H1 (cell line): ENCODE measurements at regions not wholly inside any gene's neighbourhood (a gene's known extent, or its start where the extent isn't known, plus 50 kb on each side); places are given as distances from the start of the nearest gene placed in this dataset.
A peak's percentile ranks its signal among the peaks of the same experiment; 100 is the strongest.

Experiments
- CTCF ChIA-PET: fragments of 300-600 bp; sonication (Branson Sonifier 250); formaldehyde crosslinking; loops from one replicate; lab custom pipeline; 2021; ENCODE audit not compliant: partially characterized antibody; lab: Charles Lee
- POLR2A ChIA-PET: fragments of 300-600 bp; sonication (Branson Sonifier 250); formaldehyde crosslinking; loops from one replicate; lab custom pipeline; 2021; ENCODE audit warnings: inconsistent platforms; ENCODE audit not compliant: partially characterized antibody; lab: Charles Lee
- DNase-seq, 2 experiments: peaks; one replicate each; pipeline versions ENCODE4 v3.0.0 to v3.0.0-alpha.2; 2010 to 2022; ENCODE audit warnings: low spot score in 2 of 2, low read depth in 1 of 2, mixed read lengths in 1 of 2
- FAIRE-seq: peaks from 2 replicates; lab custom pipeline; 2011; peaks lifted over from hg19 to GRCh38; lab: Jason Lieb, UNC
- H2AFZ ChIP-seq: 2 replicates; pipeline ENCODE4 v1.8.1; 2012; ENCODE audit warnings: low read length, inconsistent platforms
- H2AK5ac ChIP-seq: 2 replicates; pipeline ENCODE4 v1.6.1; 2013; ENCODE audit warnings: low read depth, low read length
- H2BK120ac ChIP-seq: replicated peaks from 2 replicates; pipeline ENCODE3; 2013; ENCODE audit warnings: low read depth, low read length, inconsistent platforms
- H2BK12ac ChIP-seq: 2 replicates; pipeline ENCODE4 v1.6.1; 2013; ENCODE audit warnings: low read depth, low read length
- H2BK15ac ChIP-seq: 2 replicates; pipeline ENCODE4 v1.6.1; 2013; ENCODE audit warnings: low read length
- H2BK20ac ChIP-seq: 2 replicates; pipeline ENCODE4 v1.6.1; 2013; ENCODE audit warnings: low read length
- H2BK5ac ChIP-seq: 2 replicates; pipeline ENCODE4 v1.6.1; 2013; ENCODE audit warnings: low read depth, low read length
- H3K14ac ChIP-seq: 2 replicates; pipeline ENCODE4 v1.6.1; 2013; ENCODE audit warnings: inconsistent platforms; ENCODE audit not compliant: insufficient read length
- H3K18ac ChIP-seq: 2 replicates; pipeline ENCODE4 v1.6.1; 2013; ENCODE audit warnings: low read length; ENCODE audit errors: extremely low read depth
- H3K23ac ChIP-seq: 2 replicates; pipeline ENCODE4 v1.6.1; 2013; ENCODE audit warnings: inconsistent platforms; ENCODE audit not compliant: insufficient read length
- H3K23me2 ChIP-seq: 2 replicates; pipeline ENCODE4 v1.6.1; 2013; ENCODE audit warnings: low read depth, low read length
- H3K27ac ChIP-seq: 2 replicates; pipeline ENCODE4 v1.6.1; 2011; ENCODE audit warnings: low read depth, low read length, inconsistent platforms
- H3K27me3 ChIP-seq, 4 experiments: replicated peaks in 1 of 4; 1 replicate in 1 of 4; 2 replicates in 3 of 4; pipeline versions ENCODE4 v1.6.1 to v1.8.1; 2011 to 2013; ENCODE audit warnings: low read length in 3 of 4, mild to moderate bottlenecking in 3 of 4, inconsistent platforms in 2 of 4, mixed read lengths in 2 of 4, moderate library complexity in 1 of 4; ENCODE audit not compliant: control insufficient read depth in 3 of 4, insufficient read depth in 3 of 4; ENCODE audit errors: extremely low read depth in 1 of 4
- H3K36me3 ChIP-seq, 4 experiments: 2 replicates each; pipeline versions ENCODE4 v1.6.1 to v1.8.1; 2011 to 2013; ENCODE audit warnings: mild to moderate bottlenecking in 4 of 4, low read length in 3 of 4, moderate library complexity in 2 of 4, control low read depth in 1 of 4, inconsistent platforms in 1 of 4; ENCODE audit not compliant: insufficient read depth in 4 of 4, control insufficient read depth in 2 of 4
- H3K4ac ChIP-seq: replicated peaks from 2 replicates; pipeline ENCODE3; 2013; ENCODE audit warnings: low read length, low read depth, mixed read lengths, inconsistent platforms; ENCODE audit not compliant: insufficient read length
- H3K4me1 ChIP-seq, 4 experiments: replicated peaks in 1 of 4; 1 replicate in 1 of 4; 2 replicates in 3 of 4; pipeline versions ENCODE4 v1.6.1 to v1.8.1; 2011 to 2013; ENCODE audit warnings: low read length in 3 of 4, inconsistent platforms in 2 of 4, mixed read lengths in 1 of 4; ENCODE audit not compliant: insufficient read depth in 4 of 4, control insufficient read depth in 3 of 4
- H3K4me2 ChIP-seq, 2 experiments: 2 replicates each; pipeline versions ENCODE4 v1.6.1 to v1.8.1; 2011 to 2013; ENCODE audit warnings: low read depth in 2 of 2, low read length in 2 of 2, control low read depth in 1 of 2, inconsistent platforms in 1 of 2, mild to moderate bottlenecking in 1 of 2; ENCODE audit not compliant: insufficient read depth in 1 of 2
- H3K4me3 ChIP-seq, 4 experiments: fragments of 200-600, 300-600 bp in 1 of 4; sonication (generic), shearing (Covaris generic), sonication (Bioruptor Twin) in 1 of 4; 2 replicates each; pipeline versions ENCODE4 v1.5.1 to v1.8.1; 2011 to 2016; ENCODE audit warnings: low read length in 4 of 4, low read depth in 3 of 4, control low read depth in 2 of 4, inconsistent platforms in 2 of 4, mild to moderate bottlenecking in 2 of 4, mixed read lengths in 1 of 4, moderate library complexity in 1 of 4; ENCODE audit not compliant: insufficient read depth in 2 of 4; ENCODE audit errors: extremely low read depth in 1 of 4
- H3K56ac ChIP-seq: replicated peaks from 2 replicates; pipeline ENCODE3; 2013; ENCODE audit warnings: low read depth, mild to moderate bottlenecking, mixed read lengths, low read length, inconsistent platforms; ENCODE audit not compliant: insufficient read length
- H3K79me1 ChIP-seq: 2 replicates; pipeline ENCODE4 v1.6.1; 2013; ENCODE audit warnings: low read depth, low read length, control low read depth
- H3K79me2 ChIP-seq, 2 experiments: 2 replicates each; pipeline versions ENCODE4 v1.6.1 to v1.8.1; 2012 to 2013; ENCODE audit warnings: low read length in 2 of 2, mild to moderate bottlenecking in 2 of 2, inconsistent platforms in 1 of 2; ENCODE audit not compliant: insufficient read depth in 2 of 2, control insufficient read depth in 1 of 2
- H3K9ac ChIP-seq, 4 experiments: replicated peaks in 1 of 4; 1 replicate in 1 of 4; 2 replicates in 3 of 4; pipeline versions ENCODE4 v1.6.1 to v1.8.1; 2011 to 2013; ENCODE audit warnings: low read depth in 3 of 4, low read length in 3 of 4, control low read depth in 2 of 4, mild to moderate bottlenecking in 2 of 4, moderate library complexity in 2 of 4, inconsistent platforms in 1 of 4; ENCODE audit errors: extremely low read depth in 1 of 4
- H3K9me3 ChIP-seq, 2 experiments: 2 replicates each; pipeline versions ENCODE4 v1.6.1 to v1.8.1; 2012 to 2013; ENCODE audit warnings: mild to moderate bottlenecking in 2 of 2, moderate library complexity in 2 of 2, control low read depth in 1 of 2, inconsistent platforms in 1 of 2, low read depth in 1 of 2, low read length in 1 of 2, mixed read lengths in 1 of 2; ENCODE audit not compliant: insufficient read depth in 2 of 2
- H4K20me1 ChIP-seq, 2 experiments: replicated peaks in 1 of 2; 2 replicates each; pipeline versions ENCODE3 to v1.8.1; 2011 to 2013; ENCODE audit warnings: inconsistent platforms in 2 of 2, low read length in 2 of 2, mild to moderate bottlenecking in 1 of 2; ENCODE audit not compliant: insufficient read depth in 2 of 2, control insufficient read depth in 1 of 2
- H4K5ac ChIP-seq: 2 replicates; pipeline ENCODE4 v1.6.1; 2013; ENCODE audit warnings: low read length, low read depth, mixed read lengths, inconsistent platforms; ENCODE audit not compliant: insufficient read length
- H4K8ac ChIP-seq: 2 replicates; pipeline ENCODE4 v1.8.0; 2013; ENCODE audit warnings: mild to moderate bottlenecking, moderate library complexity, low read length, inconsistent platforms; ENCODE audit not compliant: insufficient read depth; ENCODE audit errors: extremely low read depth
- H4K91ac ChIP-seq: replicated peaks from 2 replicates; pipeline ENCODE3; 2013; ENCODE audit warnings: low read length, mixed read lengths, inconsistent platforms; ENCODE audit not compliant: insufficient read length
- BACH1 ChIP-seq: IDR thresholded peaks from 2 replicates; pipeline ENCODE4 v1.6.1; 2012; ENCODE audit warnings: low read length, improper control_type of control experiment
- CEBPB ChIP-seq: IDR thresholded peaks from 2 replicates; pipeline ENCODE4 v1.6.1; 2012; ENCODE audit warnings: low read depth, low read length
- EGR1 ChIP-seq: IDR thresholded peaks from 2 replicates; pipeline ENCODE4 v1.6.1; 2011; ENCODE audit warnings: low read depth, low read length, borderline replicate concordance
- SIX5 ChIP-seq: IDR thresholded peaks from 2 replicates; pipeline ENCODE4 v1.6.1; 2011; ENCODE audit warnings: mild to moderate bottlenecking, low read depth, low read length
- SRF ChIP-seq: IDR thresholded peaks from 2 replicates; pipeline ENCODE4 v1.6.1; 2011; ENCODE audit warnings: mild to moderate bottlenecking, low read depth, low read length, moderate library complexity
- ZNF274 ChIP-seq: IDR thresholded peaks from 2 replicates; pipeline ENCODE4 v1.7.0; 2012; ENCODE audit warnings: low read length, borderline replicate concordance; ENCODE audit errors: extremely low read depth
- WGBS, 2 experiments: shearing (Covaris generic) in 1 of 2; methylation state at CpG; one replicate each; pipeline versions ENCODE4 v1.1.6 to v1.1.7; 2013 to 2015; ENCODE audit warnings: low lambda C conversion rate in 2 of 2, mixed read lengths in 2 of 2, inconsistent platforms in 1 of 2, low coverage in 1 of 2, missing lambda C conversion rate in 1 of 2; ENCODE audit not compliant: insufficient replicate concordance in 2 of 2, insufficient coverage in 1 of 2, insufficient read length in 1 of 2; ENCODE audit errors: extremely low coverage in 1 of 2, missing lambda C conversion rate in 1 of 2; 5-methylcytosine and 5-hydroxymethylcytosine counted together
- TF ChIP-seq, protein P1 (sequence below): IDR thresholded peaks from 2 replicates; pipeline ENCODE4 v1.6.1; 2012; ENCODE audit warnings: inconsistent platforms

GRCh38 chr11:131095511-131096185 is 179.4 kb upstream of the SNX19 start:
- Histone ChIP-seq H4K20me1 (no peaks in the 10 kb centered on the region), H3K4ac (no peak overlapping the region), H3K79me2 (no peaks in the 10 kb centered on the region), H2AK5ac (no peak overlapping the region), H3K56ac (no peak overlapping the region), H3K4me1 (peaks cover 0 to 4% (median 1%) of the 10 kb centered on the region in 4 experiments; a peak in 2 of 7 replicates), H2BK5ac (no peak overlapping the region), H4K5ac (no peak overlapping the region), H3K14ac (no peak overlapping the region), H2BK120ac (no peak overlapping the region), H3K36me3 (no peaks in the 10 kb centered on the region), H3K4me3 (no peak overlapping the region), H3K9ac (no peak overlapping the region), H3K23ac (no peak overlapping the region), H3K79me1 (no peaks in the 10 kb centered on the region), H4K8ac (no peak overlapping the region), H2BK12ac (no peak overlapping the region), H3K27ac (no peak overlapping the region), H3K9me3 (no peaks in the 10 kb centered on the region), H3K27me3 (no peaks in the 10 kb centered on the region), H2AFZ (peak overlapping the region; percentile 21; the same call in 1 of the 2 replicates), H4K91ac (no peak overlapping the region), H2BK15ac (no peak overlapping the region), H2BK20ac (no peak overlapping the region), H3K18ac (no peak overlapping the region), H3K23me2 (no peaks in the 10 kb centered on the region), H3K4me2 (no peak overlapping the region)
- WGBS, 2 experiments: 86% methylated on average over 11 of the region's 11 CpGs; no CpG with 5 or more reads in 1 of the 2 experiments
- TF ChIP-seq CEBPB (no peak), ZNF274 (no peak), SIX5 (no peak), SRF (no peak), BACH1 (no peak), EGR1 (no peak)
- TF ChIP-seq, protein P1, sequence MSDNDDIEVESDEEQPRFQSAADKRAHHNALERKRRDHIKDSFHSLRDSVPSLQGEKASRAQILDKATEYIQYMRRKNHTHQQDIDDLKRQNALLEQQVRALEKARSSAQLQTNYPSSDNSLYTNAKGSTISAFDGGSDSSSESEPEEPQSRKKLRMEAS: no peak
- FAIRE-seq (no peak), DNase-seq (no peak)
- CTCF ChIA-PET: interaction anchor here (2.0 kb wide), 1 partner anchor 31 kb away, joined by 9 read pairs; no protein-coding TSS in a partner anchor
- POLR2A ChIA-PET: no interaction called here
